ENCODE measurements at regions not wholly inside any gene's neighbourhood (a gene's known extent, or its start where the extent isn't known, plus 50 kb on each side); places are given as distances from the start of the nearest gene placed in this dataset.

- H3K27me3 Mint-ChIP-seq, result no peaks in the 10 kb centered on the region
- no peaks in the 10 kb centered on the region for H3K4me1 Mint-ChIP-seq
- no peak for ATAC-seq (replicated peaks; ENCODE audit: extremely low read depth, poor library complexity, severe bottlenecking)
- H3K27ac Mint-ChIP-seq (ENCODE audit: low read depth), result no peak overlapping the region
- H3K9me3 Mint-ChIP-seq, result peaks cover 5% of the 10 kb centered on the region
- no peaks in the 10 kb centered on the region for H3K36me3 Mint-ChIP-seq (ENCODE audit: insufficient read depth)
- H3K4me3 Mint-ChIP-seq, result no peak overlapping the region
- DNase-seq (ENCODE audit: low spot score in 2 of 2), result no peak
Measured at GRCh38 chr3:28792604-28793003, 444.0 kb upstream of the AZI2 start.

GRCh38 chr3:28799084-28799483 is 450.5 kb upstream of the AZI2 start:
- no peaks in the 10 kb centered on the region for H3K36me3 Mint-ChIP-seq (ENCODE audit: insufficient read depth)
- DNase-seq (ENCODE audit: low spot score in 2 of 2) (no peak), ATAC-seq (replicated peaks; ENCODE audit: extremely low read depth, poor library complexity, severe bottlenecking) (no peak)
- no peak overlapping the region for H3K4me3 Mint-ChIP-seq
- peaks cover 10% of the 10 kb centered on the region for H3K9me3 Mint-ChIP-seq
- no peaks in the 10 kb centered on the region for H3K4me1 Mint-ChIP-seq
- no peaks in the 10 kb centered on the region for H3K27me3 Mint-ChIP-seq
- H3K27ac Mint-ChIP-seq (ENCODE audit: low read depth), result no peak overlapping the region

- H3K4me1 Mint-ChIP-seq, result no peaks in the 10 kb centered on the region
- no peak overlapping the region for H3K27ac Mint-ChIP-seq (ENCODE audit: low read depth)
- no peaks in the 10 kb centered on the region for H3K36me3 Mint-ChIP-seq (ENCODE audit: insufficient read depth)
- no peak for DNase-seq (ENCODE audit: low spot score in 2 of 2)
- H3K4me3 Mint-ChIP-seq, result no peak overlapping the region
- no peaks in the 10 kb centered on the region for H3K27me3 Mint-ChIP-seq
- peaks cover 10% of the 10 kb centered on the region for H3K9me3 Mint-ChIP-seq
- no peak for ATAC-seq (replicated peaks; ENCODE audit: extremely low read depth, poor library complexity, severe bottlenecking)
Measured at GRCh38 chr3:28800203-28800602, 451.6 kb upstream of the AZI2 start.

- Mint-ChIP-seq H3K4me3 (no peak overlapping the region), H3K27ac (ENCODE audit: low read depth) (no peak overlapping the region), H3K27me3 (no peaks in the 10 kb centered on the region), H3K36me3 (ENCODE audit: insufficient read depth) (no peaks in the 10 kb centered on the region), H3K4me1 (no peaks in the 10 kb centered on the region), H3K9me3 (peaks cover 9% of the 10 kb centered on the region)
- ATAC-seq (replicated peaks; ENCODE audit: extremely low read depth, poor library complexity, severe bottlenecking), result no peak
- DNase-seq (ENCODE audit: low spot score in 2 of 2), result no peak
Measured at GRCh38 chr3:28808068-28808467, 459.4 kb upstream of the AZI2 start.

- DNase-seq (ENCODE audit: low spot score in 2 of 2) (no peak), ATAC-seq (replicated peaks; ENCODE audit: extremely low read depth, poor library complexity, severe bottlenecking) (no peak)
- peaks cover 4% of the 10 kb centered on the region for H3K9me3 Mint-ChIP-seq
- no peaks in the 10 kb centered on the region for H3K4me1 Mint-ChIP-seq
- no peak overlapping the region for H3K4me3 Mint-ChIP-seq
- H3K27ac Mint-ChIP-seq (ENCODE audit: low read depth), result no peak overlapping the region
- no peaks in the 10 kb centered on the region for H3K36me3 Mint-ChIP-seq (ENCODE audit: insufficient read depth)
- H3K27me3 Mint-ChIP-seq, result no peaks in the 10 kb centered on the region
Measured at GRCh38 chr3:28816017-28816416, 464.9 kb upstream of the RBMS3 start.

- Mint-ChIP-seq H3K4me1 (no peaks in the 10 kb centered on the region), H3K27me3 (no peaks in the 10 kb centered on the region), H3K27ac (ENCODE audit: low read depth) (no peak overlapping the region), H3K4me3 (no peak overlapping the region), H3K9me3 (peaks cover 9% of the 10 kb centered on the region), H3K36me3 (ENCODE audit: insufficient read depth) (no peaks in the 10 kb centered on the region)
- no peak for DNase-seq (ENCODE audit: low spot score in 2 of 2)
- no peak for ATAC-seq (replicated peaks; ENCODE audit: extremely low read depth, poor library complexity, severe bottlenecking)
Measured at GRCh38 chr3:28824316-28824715, 456.6 kb upstream of the RBMS3 start.

- no peaks in the 10 kb centered on the region for H3K27me3 Mint-ChIP-seq
- no peaks in the 10 kb centered on the region for H3K36me3 Mint-ChIP-seq (ENCODE audit: insufficient read depth)
- ATAC-seq (replicated peaks; ENCODE audit: extremely low read depth, poor library complexity, severe bottlenecking) (no peak), DNase-seq (ENCODE audit: low spot score in 2 of 2) (no peak)
- H3K4me1 Mint-ChIP-seq, result no peaks in the 10 kb centered on the region
- H3K4me3 Mint-ChIP-seq, result no peak overlapping the region
- no peak overlapping the region for H3K27ac Mint-ChIP-seq (ENCODE audit: low read depth)
- peaks cover 5% of the 10 kb centered on the region for H3K9me3 Mint-ChIP-seq
Measured at GRCh38 chr3:28826840-28827239, 454.0 kb upstream of the RBMS3 start.

- no peak overlapping the region for H3K4me3 Mint-ChIP-seq
- H3K27ac Mint-ChIP-seq (ENCODE audit: low read depth), result no peak overlapping the region
- DNase-seq (ENCODE audit: low spot score in 2 of 2) (no peak), ATAC-seq (replicated peaks; ENCODE audit: extremely low read depth, poor library complexity, severe bottlenecking) (no peak)
- no peaks in the 10 kb centered on the region for H3K9me3 Mint-ChIP-seq
- H3K36me3 Mint-ChIP-seq (ENCODE audit: insufficient read depth), result no peaks in the 10 kb centered on the region
- no peaks in the 10 kb centered on the region for H3K27me3 Mint-ChIP-seq
- no peaks in the 10 kb centered on the region for H3K4me1 Mint-ChIP-seq
Measured at GRCh38 chr3:28835249-28835648, 445.6 kb upstream of the RBMS3 start.

GRCh38 chr3:28835751-28836150 is 445.1 kb upstream of the RBMS3 start:
- no peak for DNase-seq (ENCODE audit: low spot score in 2 of 2)
- ATAC-seq (replicated peaks; ENCODE audit: extremely low read depth, poor library complexity, severe bottlenecking), result no peak
- H3K4me1 Mint-ChIP-seq, result no peaks in the 10 kb centered on the region
- no peaks in the 10 kb centered on the region for H3K27me3 Mint-ChIP-seq
- no peak overlapping the region for H3K27ac Mint-ChIP-seq (ENCODE audit: low read depth)
- no peak overlapping the region for H3K4me3 Mint-ChIP-seq
- no peaks in the 10 kb centered on the region for H3K9me3 Mint-ChIP-seq
- H3K36me3 Mint-ChIP-seq (ENCODE audit: insufficient read depth), result no peaks in the 10 kb centered on the region

GRCh38 chr3:28836199-28836598 is 444.7 kb upstream of the RBMS3 start:
- Mint-ChIP-seq H3K36me3 (ENCODE audit: insufficient read depth) (no peaks in the 10 kb centered on the region), H3K27ac (ENCODE audit: low read depth) (no peak overlapping the region), H3K4me1 (no peaks in the 10 kb centered on the region), H3K27me3 (no peaks in the 10 kb centered on the region), H3K9me3 (no peaks in the 10 kb centered on the region), H3K4me3 (no peak overlapping the region)
- ATAC-seq (replicated peaks; ENCODE audit: extremely low read depth, poor library complexity, severe bottlenecking), result no peak
- DNase-seq (ENCODE audit: low spot score in 2 of 2), result no peak

- Mint-ChIP-seq H3K9me3 (peaks cover 6% of the 10 kb centered on the region), H3K27me3 (no peaks in the 10 kb centered on the region), H3K36me3 (ENCODE audit: insufficient read depth) (no peaks in the 10 kb centered on the region), H3K4me1 (no peaks in the 10 kb centered on the region), H3K27ac (ENCODE audit: low read depth) (no peak overlapping the region), H3K4me3 (no peak overlapping the region)
- no peak for ATAC-seq (replicated peaks; ENCODE audit: extremely low read depth, poor library complexity, severe bottlenecking)
- DNase-seq (ENCODE audit: low spot score in 2 of 2), result no peak
Measured at GRCh38 chr3:28840976-28841376, 439.9 kb upstream of the RBMS3 start.

GRCh38 chr3:28841441-28841840 is 439.4 kb upstream of the RBMS3 start:
- Mint-ChIP-seq H3K36me3 (ENCODE audit: insufficient read depth) (no peaks in the 10 kb centered on the region), H3K27me3 (no peaks in the 10 kb centered on the region), H3K9me3 (peaks cover 6% of the 10 kb centered on the region), H3K4me3 (no peak overlapping the region), H3K27ac (ENCODE audit: low read depth) (no peak overlapping the region), H3K4me1 (no peaks in the 10 kb centered on the region)
- no peak for ATAC-seq (replicated peaks; ENCODE audit: extremely low read depth, poor library complexity, severe bottlenecking)
- DNase-seq (ENCODE audit: low spot score in 2 of 2), result no peak

- H3K4me1 Mint-ChIP-seq, result no peaks in the 10 kb centered on the region
- no peak overlapping the region for H3K4me3 Mint-ChIP-seq
- ATAC-seq (replicated peaks; ENCODE audit: extremely low read depth, poor library complexity, severe bottlenecking), result no peak
- H3K27ac Mint-ChIP-seq (ENCODE audit: low read depth), result no peak overlapping the region
- no peaks in the 10 kb centered on the region for H3K27me3 Mint-ChIP-seq
- DNase-seq (ENCODE audit: low spot score in 2 of 2), result no peak
- no peaks in the 10 kb centered on the region for H3K36me3 Mint-ChIP-seq (ENCODE audit: insufficient read depth)
- peaks cover 6% of the 10 kb centered on the region for H3K9me3 Mint-ChIP-seq
Measured at GRCh38 chr3:28844298-28845005, 436.4 kb upstream of the RBMS3 start.

- no peak for ATAC-seq (replicated peaks; ENCODE audit: extremely low read depth, poor library complexity, severe bottlenecking)
- H3K9me3 Mint-ChIP-seq, result peaks cover 6% of the 10 kb centered on the region
Measured at GRCh38 chr3:28845006-28845324, 435.9 kb upstream of the RBMS3 start.

More at GRCh38 chr3:28845006-28845324, 435.9 kb upstream of the RBMS3 start:
- no peak for DNase-seq (ENCODE audit: low spot score in 2 of 2)
- no peak overlapping the region for H3K4me3 Mint-ChIP-seq
- no peaks in the 10 kb centered on the region for H3K4me1 Mint-ChIP-seq
- H3K27ac Mint-ChIP-seq (ENCODE audit: low read depth), result no peak overlapping the region
- H3K36me3 Mint-ChIP-seq (ENCODE audit: insufficient read depth), result no peaks in the 10 kb centered on the region
- no peaks in the 10 kb centered on the region for H3K27me3 Mint-ChIP-seq
